GM19023 (cell line): ENCODE measurements at regions not wholly inside any gene's neighbourhood (a gene's known extent, or its start where the extent isn't known, plus 50 kb on each side); places are given as distances from the start of the nearest gene placed in this dataset.
"Not testable (repeated sequence)": the region's sequence is repeated elsewhere in the genome, so short reads cannot be mapped to it uniquely, and the experiment has no call there.

Experiments
- ATAC-seq: cut with Tn5 transposase; IDR thresholded peaks from one replicate; pipeline ENCODE4 v1.9.1; 2021; ENCODE audit warnings: mild to moderate bottlenecking, moderate library complexity; ENCODE audit not compliant: unreplicated experiment

DNA sequence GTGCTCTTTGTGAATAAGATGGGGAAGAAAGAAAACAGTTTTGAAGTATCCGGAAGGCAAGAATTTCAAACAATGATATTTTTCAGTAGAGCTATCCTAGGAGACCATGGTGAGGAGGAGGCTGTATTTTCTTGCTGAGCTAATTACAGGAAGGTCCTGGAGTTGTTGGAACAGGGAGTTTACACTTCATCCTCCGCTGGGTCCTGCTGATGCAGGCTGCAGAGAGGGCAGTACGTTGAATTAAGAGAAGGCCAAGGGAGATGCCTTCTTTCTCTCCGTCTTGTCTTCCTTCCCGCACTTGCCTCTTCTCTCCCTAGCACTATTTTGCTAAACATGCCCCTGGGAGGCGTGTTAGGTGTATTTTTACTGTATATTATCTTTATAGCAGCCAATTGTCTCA lies 60.0 kb upstream of the EDAR start:
- no peak for ATAC-seq

DNA sequence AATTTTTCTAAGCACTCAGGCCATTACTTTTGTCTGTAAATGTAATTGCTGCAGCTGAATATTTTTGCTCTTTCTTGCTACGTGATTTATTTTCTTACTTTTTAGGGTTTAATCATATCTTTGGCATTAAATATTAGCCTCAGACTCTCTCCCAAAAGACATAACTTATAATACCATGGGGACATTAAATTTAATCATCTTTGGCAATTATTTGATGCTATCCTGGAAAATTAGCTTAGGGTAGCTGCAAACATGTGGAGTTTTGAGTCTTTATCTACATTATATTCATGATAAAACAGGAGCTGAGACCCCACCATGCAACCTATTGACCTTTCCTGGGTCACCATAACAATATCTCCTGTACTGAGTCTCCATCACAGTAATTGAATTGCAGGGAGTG lies 59.1 kb upstream of the EDAR start:
- ATAC-seq = no peak

DNA sequence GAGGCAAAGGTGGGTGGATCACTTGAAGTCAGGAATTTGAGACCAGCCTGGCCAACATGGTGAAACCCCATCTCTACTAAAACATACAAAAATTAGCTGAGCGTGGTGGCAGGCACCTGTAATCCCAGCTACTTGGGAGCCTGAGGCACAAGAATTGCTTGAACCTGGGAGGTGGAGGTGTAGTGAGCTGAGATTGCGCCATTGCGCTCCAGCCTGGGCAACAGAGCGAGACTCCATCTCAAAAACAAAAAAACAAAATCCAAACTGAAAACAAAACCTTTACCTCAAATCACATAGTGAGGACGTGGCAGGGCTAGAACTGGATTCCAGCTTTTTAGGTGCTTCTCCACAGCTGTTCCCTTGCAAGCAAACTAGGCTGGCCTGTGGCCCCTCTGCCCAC lies 58.5 kb upstream of the EDAR start:
- ATAC-seq = not testable (repeated sequence)

DNA sequence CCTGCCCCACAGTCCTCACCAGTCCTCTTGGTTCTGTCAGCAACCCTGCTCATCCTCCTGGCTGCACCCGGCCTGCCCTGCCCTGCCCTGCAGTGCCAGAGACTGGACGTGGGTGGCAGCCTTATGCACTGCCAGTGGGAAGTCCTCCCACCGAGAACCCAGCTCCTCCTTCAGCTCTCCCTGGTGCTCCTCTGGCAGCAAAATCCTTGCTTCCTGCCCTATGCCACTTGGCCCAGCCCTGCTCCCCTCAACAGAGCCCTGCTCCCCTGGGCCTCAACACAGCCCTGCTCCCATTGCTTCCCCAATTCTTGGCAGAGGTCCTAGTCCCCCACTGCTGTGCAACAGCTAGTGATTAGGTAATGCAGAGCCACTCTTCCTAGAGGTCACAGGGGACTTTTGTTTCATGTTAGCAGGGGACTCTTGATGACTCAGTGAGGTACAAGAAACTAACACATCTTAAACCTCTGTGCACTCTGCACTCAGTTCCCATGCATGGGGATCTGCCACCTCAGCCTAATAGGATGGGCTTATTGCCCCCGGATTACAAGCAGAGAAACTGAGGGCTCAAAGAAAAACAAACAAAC lies 58.0 kb upstream of the EDAR start:
- peak; percentile 84 for ATAC-seq

DNA sequence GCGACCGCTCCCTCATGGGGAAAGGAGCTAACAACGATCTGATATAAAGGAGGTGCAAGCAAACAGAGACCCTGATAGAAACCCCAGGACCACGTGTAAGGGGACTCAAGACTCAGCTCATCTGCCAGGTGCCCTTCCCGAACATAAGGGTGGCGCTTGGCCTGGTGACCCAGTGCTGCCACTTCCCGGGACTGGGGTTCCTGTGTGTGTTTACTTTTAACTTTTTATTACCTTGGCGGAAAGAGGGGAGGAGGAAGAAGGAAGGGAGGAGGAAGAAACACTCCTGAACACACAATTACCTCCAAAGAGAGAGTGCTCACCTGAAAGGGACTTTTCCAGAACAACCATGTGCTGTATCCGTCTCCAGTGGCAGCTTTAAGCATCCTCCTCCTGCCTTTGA lies 56.5 kb upstream of the EDAR start:
- ATAC-seq = no peak

DNA sequence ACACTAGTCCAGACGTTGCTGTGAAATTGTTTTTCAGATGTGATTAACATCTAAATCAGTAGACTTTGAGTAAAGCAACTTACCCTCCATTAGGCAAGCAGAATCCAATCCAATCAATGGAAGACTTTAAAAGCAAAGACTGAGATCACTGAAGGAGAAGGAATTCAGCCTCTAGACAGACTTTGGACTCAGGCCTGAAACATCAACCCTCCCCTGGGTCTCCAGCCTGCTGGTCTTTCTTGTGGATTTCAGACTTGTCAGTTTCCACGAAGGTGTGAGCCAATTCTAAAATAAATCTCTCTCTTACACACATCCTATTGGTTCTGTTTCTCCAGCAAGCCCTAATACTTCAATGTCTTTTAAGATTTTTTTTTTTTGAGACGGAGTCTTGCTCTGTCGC lies 50.0 kb upstream of the EDAR start:
- no peak for ATAC-seq
